ENCODE measurements at regions not wholly inside any gene's neighbourhood (a gene's known extent, or its start where the extent isn't known, plus 50 kb on each side); places are given as distances from the start of the nearest gene placed in this dataset.
"Not testable (repeated sequence)": the region's sequence is repeated elsewhere in the genome, so short reads cannot be mapped to it uniquely, and the experiment has no call there.

GRCh38 chr9:78121488-78121887, 89.9 kb upstream of the GNAQ start:
- peak; percentile 48 for DNase-seq

DNA sequence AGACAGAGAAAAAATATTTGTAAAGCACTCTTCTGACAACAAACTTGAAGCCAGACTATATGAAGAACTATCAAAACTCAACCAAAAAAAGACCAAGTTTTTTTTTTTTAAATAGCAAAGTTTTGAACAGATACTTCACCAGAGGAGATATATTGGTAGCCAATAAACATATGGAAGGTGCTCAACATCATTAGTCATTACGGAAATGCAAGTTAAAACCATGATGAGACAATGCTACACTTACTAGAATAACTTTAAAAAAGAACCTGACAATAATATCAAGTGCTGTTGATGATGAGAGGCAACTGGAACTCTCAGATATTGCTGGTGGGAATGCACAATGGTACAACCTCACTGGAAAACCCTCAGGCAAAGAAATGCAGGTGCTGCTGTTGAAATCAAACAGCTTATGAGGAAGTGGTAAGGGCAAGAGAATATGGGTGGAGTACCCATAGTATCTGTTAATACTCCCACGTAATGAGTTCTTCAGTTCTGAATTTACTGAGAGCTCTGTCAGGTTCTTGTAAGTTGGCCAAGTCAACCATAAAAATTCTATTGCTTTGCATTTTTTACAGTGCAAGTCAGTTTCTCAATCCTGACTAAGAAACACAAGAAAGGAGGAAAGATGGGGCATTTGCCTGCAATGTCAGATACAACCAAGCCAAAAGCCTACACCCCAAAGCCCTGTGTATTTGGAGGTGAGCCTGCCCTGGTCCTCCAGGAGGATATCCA, 87.3 kb upstream of the GNAQ start:
- no peak for DNase-seq

DNA sequence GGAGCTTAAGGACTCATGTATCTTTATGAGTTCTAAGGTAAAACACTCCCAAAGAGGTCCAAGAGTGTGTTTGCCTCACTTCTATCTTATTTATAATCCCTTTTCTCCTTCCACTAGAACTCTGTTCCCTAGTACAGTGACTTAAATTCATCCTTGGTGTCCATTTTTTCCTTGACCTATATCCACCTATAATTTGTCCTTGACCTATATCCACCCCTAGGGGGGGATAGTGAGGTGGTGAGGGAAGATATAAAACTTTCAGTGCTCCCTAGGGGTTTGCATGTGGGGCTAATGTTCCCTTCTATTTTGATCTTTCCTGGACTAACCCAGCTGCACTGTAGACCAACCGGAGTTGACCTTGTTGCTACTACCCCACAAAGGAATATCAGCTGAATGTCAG, 83.5 kb upstream of the GNAQ start:
- DNase-seq: no peak

DNA sequence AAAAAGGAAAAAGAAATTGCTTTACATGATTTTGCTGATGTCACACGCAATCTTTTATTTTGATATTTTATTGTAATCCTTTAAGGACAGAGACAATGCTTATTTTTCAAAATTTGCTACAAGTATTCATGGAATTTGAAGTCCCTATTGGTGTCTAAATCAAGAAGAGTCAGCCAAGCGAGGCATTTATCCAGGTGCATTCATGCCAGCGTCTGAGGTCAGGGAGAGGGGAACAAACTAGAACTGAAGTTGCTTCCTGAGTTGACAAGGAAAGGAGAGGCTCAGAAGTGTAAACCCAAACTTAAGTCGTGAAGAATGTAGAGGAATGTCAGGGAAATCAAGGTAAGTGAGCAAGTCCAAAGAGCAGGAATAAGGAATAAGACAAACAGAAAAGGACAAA, 83.0 kb upstream of the GNAQ start:
- no peak for DNase-seq

DNA sequence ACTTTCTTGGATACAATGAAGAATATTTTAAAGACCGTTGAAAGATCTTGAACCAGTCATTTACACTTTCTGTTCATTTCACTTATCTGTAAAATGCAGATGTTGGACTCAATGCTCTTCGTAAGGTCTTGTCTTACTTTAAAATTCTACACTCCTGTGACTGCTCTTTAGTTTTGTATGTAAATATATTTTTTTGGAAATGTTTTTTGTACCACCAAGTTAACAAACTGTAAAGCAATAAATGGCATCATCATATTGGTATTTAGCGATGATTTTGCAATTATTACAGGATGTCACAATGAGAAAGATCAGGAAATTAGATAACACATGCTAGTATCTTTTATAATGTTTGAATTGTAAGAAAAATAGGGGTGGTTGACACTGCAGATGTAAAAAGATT, 80.8 kb upstream of the GNAQ start:
- no peak for DNase-seq

GRCh38 chr9:78112004-78112403, 80.4 kb upstream of the GNAQ start:
- DNase-seq: no peak

- no peak for DNase-seq
These were observed 77.5 kb upstream of the GNAQ start for GRCh38 chr9:78109075-78109474.

DNA sequence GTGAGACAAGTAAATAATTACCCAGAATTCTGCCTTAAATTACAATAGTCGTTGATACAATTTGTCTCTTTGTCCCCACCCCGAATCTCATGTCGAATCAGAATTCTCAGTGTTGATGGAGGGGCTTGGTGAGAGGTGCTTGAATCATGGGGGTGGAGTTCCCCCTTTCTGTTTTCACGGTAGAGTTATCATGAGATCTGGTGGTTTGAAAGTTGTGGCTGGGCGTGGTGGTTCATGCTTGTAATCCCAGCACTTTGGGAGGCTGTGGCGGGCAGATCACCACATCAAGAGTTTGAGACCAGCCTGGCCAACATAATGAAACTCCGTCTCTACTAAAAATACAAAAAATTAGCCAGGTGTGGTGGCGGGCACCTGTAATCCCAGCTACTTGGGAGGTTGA, 75.0 kb upstream of the GNAQ start:
- DNase-seq: not testable (repeated sequence)

DNA sequence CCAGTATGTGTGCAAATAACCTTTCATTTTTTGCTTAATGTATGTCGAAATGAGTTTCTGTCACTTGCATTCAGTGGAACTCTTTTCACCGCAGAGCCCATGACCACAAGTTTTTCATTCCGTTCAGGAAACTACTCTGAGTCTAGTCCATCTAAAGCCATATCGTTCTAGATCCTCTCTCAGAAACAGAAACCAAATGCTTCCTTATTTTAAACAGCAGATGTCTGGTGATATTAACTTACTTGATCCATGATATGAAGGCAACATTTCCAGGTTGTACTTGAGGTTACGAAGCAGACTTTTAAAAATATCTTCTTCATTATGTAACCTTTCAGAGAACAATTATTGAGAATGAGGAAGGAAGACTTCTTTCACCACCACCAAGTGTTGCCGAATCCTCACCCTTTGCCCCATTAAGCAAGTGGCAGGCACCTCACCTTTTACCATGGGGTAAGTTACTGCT, 72.4 kb upstream of the GNAQ start:
- DNase-seq: no peak

GRCh38 chr9:78101247-78101646, 69.6 kb upstream of the GNAQ start:
- DNase-seq: peak; percentile 3

DNA sequence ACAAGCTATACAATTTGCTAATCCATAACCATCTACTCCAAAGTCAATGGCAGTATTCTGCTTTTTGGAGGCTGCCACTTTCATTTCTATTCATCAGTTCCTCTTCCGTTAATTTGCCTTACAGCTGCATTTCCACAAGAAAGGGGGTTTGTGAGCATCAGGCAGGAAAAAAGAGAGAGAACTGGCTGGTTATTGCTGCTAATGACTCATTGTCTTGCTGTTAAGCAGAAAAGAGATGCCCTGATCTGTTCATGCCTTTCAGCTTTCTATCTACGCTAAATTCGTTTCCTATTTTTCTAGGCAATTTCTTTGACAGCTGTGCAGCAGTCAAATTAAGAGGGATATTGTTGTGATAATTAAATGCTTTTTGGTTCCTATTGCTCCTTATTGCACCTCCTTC, 65.9 kb upstream of the GNAQ start:
- DNase-seq: no peak

DNA sequence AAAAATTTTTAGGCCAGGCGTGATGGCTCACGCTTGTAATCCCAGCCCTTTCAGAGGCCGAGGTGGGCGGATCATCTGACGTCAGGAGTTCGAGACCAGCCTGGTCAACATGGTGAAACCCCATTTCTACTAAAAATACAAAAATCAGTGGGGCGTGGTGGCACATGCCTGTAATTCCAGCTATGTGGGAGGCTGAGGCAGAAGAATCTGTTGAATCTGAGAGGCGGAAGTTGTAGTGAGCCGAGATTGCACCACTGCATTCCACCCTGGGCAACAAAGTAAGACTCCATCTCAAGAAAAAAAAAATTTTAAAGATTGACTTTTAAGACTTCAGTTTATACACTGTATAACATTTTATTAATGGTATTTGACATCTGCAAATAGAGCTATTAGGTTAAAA, 60.1 kb upstream of the GNAQ start:
- no peak for DNase-seq

DNA sequence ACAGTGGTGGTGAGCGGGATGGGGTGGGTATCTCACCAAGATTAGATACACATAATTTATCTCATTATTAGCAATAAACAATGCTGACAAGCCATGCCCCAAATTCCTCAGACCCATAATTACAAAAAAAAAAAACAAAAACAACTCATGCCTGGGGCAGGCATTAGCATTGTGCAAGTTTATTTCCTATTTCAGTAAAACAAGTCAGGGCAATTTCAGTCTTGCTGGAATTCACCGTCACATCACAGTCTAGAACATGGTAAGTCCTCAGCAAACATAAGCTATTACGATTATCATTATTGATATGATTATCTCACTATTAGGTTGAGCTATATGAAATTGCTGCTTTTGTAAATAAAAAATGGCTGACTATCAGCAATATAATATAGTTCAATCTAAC, 57.5 kb upstream of the GNAQ start:
- DNase-seq: no peak

- not testable (repeated sequence) for DNase-seq
These were observed 56.6 kb upstream of the GNAQ start for GRCh38 chr9:78088190-78088589.

Data from NCI-H510A treated with DMSO at 0.1 percent for 48 hours (cell line).